HG03159 (cell line): ENCODE measurements at regions not wholly inside any gene's neighbourhood (a gene's known extent, or its start where the extent isn't known, plus 50 kb on each side); places are given as distances from the start of the nearest gene placed in this dataset.
"Not testable (repeated sequence)": the region's sequence is repeated elsewhere in the genome, so short reads cannot be mapped to it uniquely, and the experiment has no call there.

Source experiments
- ATAC-seq: cut with Tn5 transposase; IDR thresholded peaks from one replicate; pipeline ENCODE4 v1.9.1; 2021; ENCODE audit warnings: mild to moderate bottlenecking, moderate library complexity; ENCODE audit not compliant: unreplicated experiment

GRCh38 chr15:69879963-69880362 is 217.8 kb downstream of the TLE3 start:
- not testable (repeated sequence) for ATAC-seq

- ATAC-seq, result no peak
These were observed 217.0 kb downstream of the TLE3 start for GRCh38 chr15:69880571-69881301.

- ATAC-seq, result no peak
These were observed 216.4 kb downstream of the TLE3 start for GRCh38 chr15:69881302-69881670.

GRCh38 chr15:69881766-69882165 is 216.0 kb downstream of the TLE3 start:
- peak; percentile 48 for ATAC-seq

GRCh38 chr15:69883306-69883705 is 214.4 kb downstream of the TLE3 start:
- ATAC-seq, result no peak

GRCh38 chr15:69885173-69885955 is 212.4 kb downstream of the TLE3 start:
- ATAC-seq, result no peak

GRCh38 chr15:69887009-69887408 is 210.7 kb downstream of the TLE3 start:
- no peak for ATAC-seq

GRCh38 chr15:69887553-69887952 is 210.2 kb downstream of the TLE3 start:
- no peak for ATAC-seq

- no peak for ATAC-seq
These were observed 209.3 kb downstream of the TLE3 start for GRCh38 chr15:69888406-69888805.

- no peak for ATAC-seq
These were observed 206.6 kb downstream of the TLE3 start for GRCh38 chr15:69891070-69891536.

GRCh38 chr15:69891606-69892005 is 206.1 kb downstream of the TLE3 start:
- ATAC-seq, result no peak

- no peak for ATAC-seq
These were observed 205.4 kb downstream of the TLE3 start for GRCh38 chr15:69892351-69892750.

- ATAC-seq, result no peak
These were observed 204.6 kb downstream of the TLE3 start for GRCh38 chr15:69893086-69893485.

- ATAC-seq, result no peak
These were observed 203.9 kb downstream of the TLE3 start for GRCh38 chr15:69893863-69894262.

GRCh38 chr15:69895202-69895601 is 202.5 kb downstream of the TLE3 start:
- no peak for ATAC-seq

GRCh38 chr15:69896606-69897005 is 201.1 kb downstream of the TLE3 start:
- no peak for ATAC-seq

GRCh38 chr15:69897061-69897460 is 200.7 kb downstream of the TLE3 start:
- ATAC-seq, result no peak

- ATAC-seq, result no peak
These were observed 200.1 kb downstream of the TLE3 start for GRCh38 chr15:69897471-69898237.

- no peak for ATAC-seq
These were observed 199.5 kb downstream of the TLE3 start for GRCh38 chr15:69898243-69898642.

- no peak for ATAC-seq
These were observed 195.2 kb downstream of the TLE3 start for GRCh38 chr15:69902414-69903062.
